Esophagus (tissue), 2 donors: ENCODE measurements at regions not wholly inside any gene's neighbourhood (a gene's known extent, or its start where the extent isn't known, plus 50 kb on each side); places are given as distances from the start of the nearest gene placed in this dataset.

ENCODE experiments used
- H3K27ac ChIP-seq, 2 donors: one replicate each; pipeline ENCODE4 v1.5.1; 2013; ENCODE audit warnings: low read depth in 2 of 2, mild to moderate bottlenecking in 2 of 2, inconsistent platforms in 1 of 2, low read length in 1 of 2, moderate library complexity in 1 of 2
- H3K27me3 ChIP-seq, 2 donors: one replicate each; pipeline ENCODE4 v1.6.1; 2013; ENCODE audit warnings: low read length in 2 of 2, control low read depth in 1 of 2, mild to moderate bottlenecking in 1 of 2; ENCODE audit not compliant: insufficient read depth in 2 of 2, control insufficient read depth in 1 of 2
- H3K36me3 ChIP-seq, 2 donors: one replicate each; pipeline ENCODE4 v1.6.1; 2013; ENCODE audit warnings: low read length in 1 of 2; ENCODE audit not compliant: control insufficient read depth in 2 of 2, insufficient read depth in 2 of 2
- H3K4me1 ChIP-seq, 2 donors: one replicate each; pipeline ENCODE4 v1.6.1; 2013; ENCODE audit warnings: low read length in 1 of 2; ENCODE audit not compliant: control insufficient read depth in 2 of 2, insufficient read depth in 2 of 2
- H3K4me3 ChIP-seq, 2 donors: one replicate each; pipeline ENCODE4 v1.5.1; 2013; ENCODE audit warnings: low read length in 2 of 2, mild to moderate bottlenecking in 2 of 2, low read depth in 1 of 2, moderate library complexity in 1 of 2
- H3K9me3 ChIP-seq, 2 donors: one replicate each; pipeline ENCODE4 v1.6.1; 2013; ENCODE audit warnings: mild to moderate bottlenecking in 2 of 2, low read depth in 1 of 2, low read length in 1 of 2, moderate library complexity in 1 of 2; ENCODE audit not compliant: control insufficient read depth in 2 of 2, insufficient read depth in 1 of 2
- WGBS, 2 donors: extraction: QIAGEN DNeasy Blood & Tissue Kit; methylation state at CpG; one replicate each; pipeline ENCODE4 v1.1.7; 2013; 5-methylcytosine and 5-hydroxymethylcytosine counted together
- donor health status: healthy with polysubstance abuse.
- donor health status: Bipolar disorder and iron deficiency.

DNA sequence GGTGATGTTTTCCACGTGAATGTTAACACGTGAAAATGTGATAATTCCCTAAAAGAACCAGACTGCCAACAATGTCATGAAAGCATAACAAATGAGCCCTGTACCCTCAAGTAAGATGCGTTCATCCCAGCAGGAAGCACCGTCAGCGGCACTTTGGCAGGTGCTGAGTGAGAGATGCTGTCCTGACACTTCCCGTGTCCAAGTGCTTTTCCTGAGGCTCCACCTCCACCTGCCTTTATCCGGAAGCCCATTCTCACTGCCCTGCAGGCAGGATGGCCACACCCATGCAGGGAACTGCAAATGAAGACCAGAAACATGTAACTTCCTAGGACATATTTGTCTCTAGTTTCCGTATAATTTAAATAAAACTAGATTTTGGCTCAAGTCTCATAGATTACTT, 238.0 kb upstream of the IRX2 start:
- Histone ChIP-seq H3K27me3 (no peaks in the 10 kb centered on the region), H3K27ac (no peak overlapping the region), H3K36me3 (no peaks in the 10 kb centered on the region), H3K4me1 (peaks cover 0 to 3% of the 10 kb centered on the region in 2 donors), H3K9me3 (no peaks in the 10 kb centered on the region), H3K4me3 (no peak overlapping the region)
- WGBS, 2 donors, result 32 to 33% methylated on average over 8 of the region's 8 CpGs

DNA sequence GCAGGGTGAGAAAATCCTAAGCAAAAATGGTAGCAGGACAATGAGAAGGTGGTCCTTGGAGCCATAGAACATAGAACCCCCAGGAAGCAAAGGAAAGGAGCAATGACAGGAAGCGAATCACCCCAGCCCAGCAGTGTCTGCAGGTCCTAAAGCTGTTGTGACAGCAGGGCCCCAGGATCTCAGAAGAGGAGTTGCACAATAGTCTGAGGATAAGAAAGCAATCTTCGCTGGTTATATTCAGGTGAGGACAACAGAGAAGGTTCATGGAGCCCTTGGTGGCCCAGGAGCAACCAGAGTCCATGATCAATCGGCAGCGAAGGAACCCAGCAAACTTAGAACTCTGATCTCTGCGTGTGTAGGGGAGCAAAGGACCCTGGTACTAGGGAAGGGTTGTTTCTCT, 234.8 kb upstream of the IRX2 start:
- no peaks in the 10 kb centered on the region for H3K36me3 ChIP-seq
- no peaks in the 10 kb centered on the region for H3K9me3 ChIP-seq
- no peaks in the 10 kb centered on the region for H3K4me1 ChIP-seq
- H3K4me3 ChIP-seq, result no peak overlapping the region
- H3K27ac ChIP-seq, result no peak overlapping the region
- H3K27me3 ChIP-seq, result no peaks in the 10 kb centered on the region
- WGBS, 2 donors, result 75 to 89% methylated on average over 5 of the region's 5 CpGs

DNA sequence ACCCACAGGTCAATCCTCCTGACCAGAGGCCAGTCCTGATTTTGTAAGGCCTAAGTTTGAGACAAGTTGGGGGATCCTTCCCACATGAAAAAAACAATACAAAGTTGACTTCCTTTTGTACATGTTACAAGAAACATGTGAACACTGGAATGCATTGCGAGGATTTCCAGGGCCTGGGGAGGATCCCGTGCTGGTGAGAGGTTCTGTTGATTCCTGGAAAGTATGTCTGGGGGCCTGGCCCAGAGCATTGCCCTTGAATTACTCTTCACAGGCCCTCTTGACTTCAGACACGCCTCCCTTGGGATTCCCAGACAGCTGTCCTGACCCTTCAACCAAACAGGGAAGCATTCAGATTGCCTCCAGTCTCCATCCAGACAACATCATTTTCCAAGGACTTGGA, 234.2 kb upstream of the IRX2 start:
- H3K36me3 ChIP-seq, result no peaks in the 10 kb centered on the region
- no peak overlapping the region for H3K4me3 ChIP-seq
- H3K9me3 ChIP-seq, result no peaks in the 10 kb centered on the region
- no peak overlapping the region for H3K27ac ChIP-seq
- peaks cover 0 to 2% of the 10 kb centered on the region in 2 donors for H3K4me1 ChIP-seq
- H3K27me3 ChIP-seq, result no peaks in the 10 kb centered on the region
- WGBS, 2 donors, result 68 to 82% methylated on average over 3 of the region's 3 CpGs

DNA sequence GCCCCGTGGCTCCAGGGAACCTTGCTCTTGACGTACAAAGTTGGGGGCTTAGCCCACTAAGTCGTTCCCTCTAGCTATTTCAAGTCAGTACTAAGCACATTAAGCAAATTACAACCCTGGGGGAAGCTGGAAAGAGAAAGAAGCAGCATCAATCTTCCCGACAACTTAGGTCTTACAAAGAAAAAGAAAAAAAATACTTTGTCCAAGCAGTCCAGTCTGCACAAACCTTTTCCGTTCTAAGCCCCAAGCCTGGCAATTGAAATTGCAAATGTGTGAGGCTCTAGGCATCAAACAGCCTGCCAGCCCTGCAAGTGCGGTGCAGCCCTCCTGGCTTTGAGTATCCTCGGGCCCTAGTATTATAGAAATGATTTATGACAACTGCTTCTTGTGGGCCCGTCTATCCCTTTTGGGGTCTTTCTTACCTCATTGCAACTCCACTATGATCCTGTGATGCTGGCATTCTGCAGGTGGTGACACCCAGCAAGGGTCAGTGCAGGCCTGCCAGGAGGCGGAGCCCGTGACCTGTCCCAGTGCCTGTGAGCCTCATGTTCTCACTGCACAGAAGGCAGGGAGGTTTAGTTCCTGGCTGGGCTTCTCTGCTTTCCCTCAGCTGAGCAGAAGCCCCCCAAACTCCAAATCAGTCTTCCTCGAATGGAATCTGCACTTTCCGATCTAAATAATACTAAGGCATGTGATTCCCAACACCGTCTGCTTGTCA, 232.3 kb upstream of the IRX2 start:
- H3K9me3 ChIP-seq, result no peaks in the 10 kb centered on the region
- peaks cover 0 to 2% of the 10 kb centered on the region in 2 donors for H3K4me1 ChIP-seq
- H3K27me3 ChIP-seq, result no peaks in the 10 kb centered on the region
- 62 to 67% methylated on average over 13 of the region's 13 CpGs for WGBS, 2 donors
- no peaks in the 10 kb centered on the region for H3K36me3 ChIP-seq
- no peak overlapping the region for H3K4me3 ChIP-seq
- H3K27ac ChIP-seq, result no peak overlapping the region

DNA sequence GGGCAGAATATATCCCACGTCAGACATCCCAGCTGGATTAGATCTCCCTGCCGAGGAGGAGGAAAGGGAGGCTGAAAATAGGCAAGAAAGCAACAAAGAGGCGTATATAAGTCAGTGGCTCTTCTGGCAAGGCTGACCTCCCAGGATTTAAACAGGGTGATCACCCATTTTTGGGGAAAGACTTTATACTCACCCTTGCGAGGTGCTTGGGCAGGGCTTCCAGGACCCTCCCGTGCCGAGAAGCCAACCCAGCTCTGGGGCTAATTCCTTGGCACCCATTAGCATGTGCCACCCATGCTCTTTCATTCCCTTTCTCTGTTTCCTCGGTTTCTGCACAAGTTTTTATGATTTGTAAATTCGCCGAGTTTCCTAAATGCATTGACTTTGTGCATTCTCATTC, 230.2 kb upstream of the IRX2 start:
- WGBS, 2 donors, result 81 to 86% methylated on average over 9 of the region's 9 CpGs
- Histone ChIP-seq H3K27me3 (no peaks in the 10 kb centered on the region), H3K4me1 (peaks cover 0 to 2% of the 10 kb centered on the region in 2 donors), H3K27ac (no peak overlapping the region), H3K4me3 (no peak overlapping the region), H3K9me3 (no peaks in the 10 kb centered on the region), H3K36me3 (no peaks in the 10 kb centered on the region)

DNA sequence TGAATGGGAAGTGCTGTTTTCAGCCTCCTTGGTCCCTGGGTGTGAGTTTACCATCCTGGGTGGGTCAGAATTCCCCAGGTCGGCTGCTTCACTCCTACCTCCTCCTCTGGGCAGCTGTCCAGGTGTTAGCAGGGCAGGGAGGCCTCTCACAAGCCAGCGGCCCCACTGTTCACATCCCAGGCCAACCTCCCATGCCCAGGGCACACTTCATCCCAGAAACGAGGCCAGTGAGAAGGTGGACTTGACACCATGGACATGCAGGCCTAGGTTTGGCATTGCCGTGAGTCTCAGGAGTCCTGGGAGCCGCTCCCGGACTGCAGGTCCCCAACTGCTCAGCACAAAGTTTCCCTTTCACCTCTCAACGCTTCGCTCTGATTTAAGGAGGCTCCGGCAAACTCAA, 229.6 kb upstream of the IRX2 start:
- no peaks in the 10 kb centered on the region for H3K27me3 ChIP-seq
- H3K27ac ChIP-seq, result no peak overlapping the region
- no peak overlapping the region for H3K4me3 ChIP-seq
- peaks cover 0 to 2% of the 10 kb centered on the region in 2 donors for H3K4me1 ChIP-seq
- 79 to 83% methylated on average over 9 of the region's 9 CpGs for WGBS, 2 donors
- H3K9me3 ChIP-seq, result no peaks in the 10 kb centered on the region
- no peaks in the 10 kb centered on the region for H3K36me3 ChIP-seq

DNA sequence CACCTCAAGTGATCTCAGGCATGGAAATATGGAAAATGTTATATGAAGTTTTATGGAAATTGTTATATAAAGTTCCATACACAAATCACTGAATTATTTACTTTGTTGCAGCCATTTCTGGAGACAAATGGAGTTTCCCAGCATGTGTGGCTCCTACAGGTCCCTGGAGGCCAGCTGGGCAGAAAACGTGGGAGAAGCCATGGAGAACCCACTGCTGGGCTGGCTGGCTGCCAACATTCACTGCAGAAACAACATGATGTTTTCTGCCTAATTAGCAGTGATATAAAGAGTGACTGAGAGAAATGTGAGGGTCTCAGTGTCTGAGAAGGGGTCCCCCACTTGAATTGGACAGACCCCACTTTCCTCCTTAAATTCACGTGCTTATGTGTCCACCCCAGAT, 208.8 kb upstream of the IRX2 start:
- no peak overlapping the region for H3K4me3 ChIP-seq
- peaks cover 0 to 2% of the 10 kb centered on the region in 2 donors for H3K27me3 ChIP-seq
- H3K36me3 ChIP-seq, result no peaks in the 10 kb centered on the region
- H3K4me1 ChIP-seq, result no peaks in the 10 kb centered on the region
- 32 to 43% methylated on average over 2 of the region's 2 CpGs for WGBS, 2 donors
- H3K9me3 ChIP-seq, result peaks cover 0 to 3% of the 10 kb centered on the region in 2 donors
- H3K27ac ChIP-seq, result no peak overlapping the region

DNA sequence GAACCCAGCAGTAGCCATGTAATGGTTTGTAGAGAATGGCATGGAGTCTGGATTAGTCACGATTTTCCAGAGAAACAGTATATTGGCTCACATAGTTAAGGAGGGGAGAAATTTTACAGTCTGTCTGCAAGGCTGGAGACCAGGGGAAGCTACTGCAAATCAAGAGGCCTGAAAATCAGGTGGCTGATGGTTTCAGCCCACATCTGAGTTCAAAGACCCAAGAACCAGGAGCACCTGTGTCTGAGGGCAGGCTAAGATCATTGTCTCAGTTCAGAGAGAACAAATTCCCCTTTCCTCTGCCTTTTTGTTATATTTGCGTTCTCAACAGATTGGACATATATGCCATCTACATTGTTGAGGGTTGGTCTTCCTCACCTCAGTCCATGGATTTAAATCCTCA, 207.5 kb upstream of the IRX2 start:
- Histone ChIP-seq H3K9me3 (peaks cover 0 to 3% of the 10 kb centered on the region in 2 donors), H3K27ac (no peak overlapping the region), H3K4me3 (no peak overlapping the region)

DNA sequence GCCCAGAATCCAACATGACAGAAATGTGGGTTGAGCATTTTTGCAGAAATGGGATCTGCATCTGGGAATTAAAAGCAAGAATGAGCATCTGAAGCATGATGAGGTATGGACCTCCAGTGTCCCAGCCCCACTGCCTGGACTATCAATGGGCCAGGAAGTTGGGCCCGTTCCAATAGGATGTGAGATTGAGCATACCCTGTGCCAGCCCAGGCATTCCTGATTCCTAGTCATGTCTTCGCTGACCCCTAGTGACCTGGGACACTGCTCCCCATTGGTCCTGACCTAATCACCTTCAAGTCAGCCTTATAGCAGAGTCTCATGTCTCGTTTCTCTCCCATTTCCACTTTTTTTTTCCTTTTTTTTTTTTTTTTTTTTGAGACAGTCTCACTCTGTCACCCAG, 197.4 kb upstream of the IRX2 start:
- Histone ChIP-seq H3K27ac (no peak overlapping the region), H3K9me3 (no peaks in the 10 kb centered on the region), H3K36me3 (no peaks in the 10 kb centered on the region), H3K27me3 (no peaks in the 10 kb centered on the region), H3K4me1 (no peaks in the 10 kb centered on the region), H3K4me3 (no peak overlapping the region)
- 43 to 57% methylated on average over 3 of the region's 3 CpGs for WGBS, 2 donors

More for the DNA sequence above, 207.5 kb upstream of the IRX2 start:
- peaks cover 0 to 2% of the 10 kb centered on the region in 2 donors for H3K27me3 ChIP-seq
- H3K4me1 ChIP-seq, result no peaks in the 10 kb centered on the region
- WGBS, 2 donors, result 77 to 89% methylated on average over 2 of the region's 2 CpGs
- no peaks in the 10 kb centered on the region for H3K36me3 ChIP-seq

DNA sequence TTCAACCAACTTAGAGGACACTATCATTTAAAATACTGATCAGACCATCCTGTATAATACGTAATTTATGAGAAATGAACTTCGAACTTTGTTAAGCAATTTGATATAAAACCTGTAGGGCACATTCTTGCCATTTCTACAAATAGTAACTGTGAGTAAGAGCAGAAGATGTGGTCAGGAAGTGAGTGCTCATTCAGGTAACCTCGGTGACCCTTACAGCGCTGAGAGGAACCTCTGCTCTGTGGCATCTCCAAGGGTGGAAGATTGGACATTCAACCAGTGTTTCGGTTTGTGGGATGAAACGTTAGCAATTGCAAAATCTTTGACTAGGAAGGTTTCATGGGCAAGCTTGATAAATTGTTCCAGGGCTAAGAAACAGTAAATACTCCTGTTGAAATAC, 194.8 kb upstream of the IRX2 start:
- Histone ChIP-seq H3K4me3 (no peak overlapping the region), H3K4me1 (no peaks in the 10 kb centered on the region), H3K27me3 (no peaks in the 10 kb centered on the region), H3K27ac (no peak overlapping the region), H3K36me3 (no peaks in the 10 kb centered on the region), H3K9me3 (no peaks in the 10 kb centered on the region)
- WGBS, 2 donors, result 75 to 77% methylated on average over 6 of the region's 6 CpGs
